GM12878 (cell line): ENCODE measurements at regions not wholly inside any gene's neighbourhood (a gene's known extent, or its start where the extent isn't known, plus 50 kb on each side); places are given as distances from the start of the nearest gene placed in this dataset.

Source experiments
- ATAC-seq: fragments of 200-7000 bp; cut with Tn5 transposase; 3 replicates; pipeline ENCODE4 v1.9.1; 2020; ENCODE audit warnings: mild to moderate bottlenecking, moderate library complexity
- BruUV-seq: library from RNA; stranded (reverse); fragments of 400-500 nt; replicated peaks from 2 replicates; lab custom pipeline; 2021; lab: Mats Ljungman, UMichigan
- CTCF ChIA-PET: fragments of 300-600 bp; sonication (Branson Sonifier 250); formaldehyde crosslinking; extraction: SDS; loops from one replicate; lab custom pipeline; 2021; ENCODE audit warnings: inconsistent platforms; lab: Yijun Ruan, JAX
- POLR2A ChIA-PET: fragments of 350-600 bp; formaldehyde crosslinking; extraction: SDS; loops from one replicate; lab custom pipeline; 2021; ENCODE audit warnings: inconsistent platforms; lab: Charles Lee
- RAD21 ChIA-PET: fragments of 300-600 bp; sonication (Branson Sonifier 250); formaldehyde crosslinking; loops from one replicate; lab custom pipeline; 2023; ENCODE audit warnings: antibody characterized with exemption; ENCODE audit not compliant: unreplicated experiment; lab: Charles Lee
- SMC1A ChIA-PET: fragments of 300-600 bp; sonication (Branson Sonifier 250); formaldehyde crosslinking; loops from one replicate; lab custom pipeline; 2023; ENCODE audit not compliant: unreplicated experiment, uncharacterized antibody; lab: Charles Lee
- DNase-seq: peaks from one replicate; pipeline ENCODE4 v3.0.0-alpha.2; 2011; ENCODE audit warnings: low read depth, low spot score
- FAIRE-seq: peaks from 3 replicates; lab custom pipeline; 2011; peaks lifted over from hg19 to GRCh38; lab: Jason Lieb, UNC
- H2AFZ ChIP-seq: 2 replicates; pipeline ENCODE4 v1.6.0; 2011; ENCODE audit warnings: low read depth, low read length, control low read depth; ENCODE audit not compliant: control insufficient read depth
- H3K27ac ChIP-seq: 2 replicates; pipeline ENCODE4 v1.5.1; 2011; ENCODE audit warnings: control low read depth; ENCODE audit not compliant: control insufficient read depth, insufficient read depth
- H3K27me3 ChIP-seq, 2 experiments: replicated peaks in 1 of 2; 2 replicates each; pipeline versions ENCODE4 v1.6.0 to v1.6.1; 2011; ENCODE audit warnings: low read length in 1 of 2; ENCODE audit not compliant: control insufficient read depth in 2 of 2, insufficient read depth in 2 of 2
- H3K36me3 ChIP-seq, 2 experiments: 2 replicates each; pipeline ENCODE4 v1.5.1; 2011; ENCODE audit warnings: low read length in 1 of 2; ENCODE audit not compliant: control insufficient read depth in 2 of 2, insufficient read depth in 2 of 2
- H3K4me1 ChIP-seq: 2 replicates; pipeline ENCODE4 v1.6.1; 2011; ENCODE audit warnings: mild to moderate bottlenecking, low read length, moderate library complexity, mixed read lengths; ENCODE audit not compliant: control insufficient read depth, insufficient read depth
- H3K4me2 ChIP-seq: 2 replicates; pipeline ENCODE4 v1.6.0; 2011; ENCODE audit warnings: control low read depth; ENCODE audit not compliant: control insufficient read depth, insufficient read depth
- H3K4me3 ChIP-seq: fragments of 200-600 bp; sonication (generic); 2 replicates; pipeline ENCODE4 v1.5.1; 2016
- H3K79me2 ChIP-seq: 2 replicates; pipeline ENCODE4 v1.6.0; 2011; ENCODE audit warnings: low read length; ENCODE audit not compliant: control insufficient read depth, insufficient read depth
- H3K9ac ChIP-seq: 2 replicates; pipeline ENCODE4 v1.8.0; 2011; ENCODE audit warnings: low read length, control low read depth, mixed read lengths; ENCODE audit not compliant: control insufficient read depth, insufficient read depth
- H3K9me3 ChIP-seq: replicated peaks from 3 replicates; pipeline ENCODE4 v1.5.1; 2011; ENCODE audit warnings: mild to moderate bottlenecking, low read length; ENCODE audit not compliant: control insufficient read depth, insufficient read depth
- H4K20me1 ChIP-seq: 2 replicates; pipeline ENCODE4 v1.6.0; 2011; ENCODE audit not compliant: control insufficient read depth, insufficient read depth
- EED ChIP-seq: sonication (generic); IDR thresholded peaks from 2 replicates; pipeline ENCODE4 v1.6.1; 2016; ENCODE audit warnings: antibody characterized with exemption, low read depth
- ETV6 ChIP-seq, 2 experiments: fragments of 450-650 bp in 1 of 2; IDR thresholded peaks in 1 of 2; conservative IDR thresholded peaks in 1 of 2; 2 replicates each; pipeline ENCODE4 v1.6.1; 2014; ENCODE audit warnings: antibody characterized with exemption in 1 of 2, borderline replicate concordance in 1 of 2, low read depth in 1 of 2, mild to moderate bottlenecking in 1 of 2, moderate library complexity in 1 of 2
- EZH2 ChIP-seq: IDR thresholded peaks from 2 replicates; pipeline ENCODE4 v1.6.1; 2012; ENCODE audit warnings: low read depth, mild to moderate bottlenecking, control low read depth, inconsistent platforms, low read length, borderline replicate concordance; ENCODE audit not compliant: control insufficient read depth
- FOXM1 ChIP-seq: IDR thresholded peaks from 2 replicates; pipeline ENCODE4 v1.6.1; 2012; ENCODE audit warnings: low read depth, mild to moderate bottlenecking, inconsistent platforms, low read length, moderate library complexity
- HCFC1 ChIP-seq: fragments of 150-350 bp; IDR thresholded peaks from 2 replicates; pipeline ENCODE4 v1.6.1; 2014; ENCODE audit warnings: low read length
- MYC ChIP-seq: IDR thresholded peaks from 2 replicates; pipeline ENCODE4 v1.6.1; 2011; ENCODE audit warnings: mild to moderate bottlenecking, low read length, moderate library complexity, inconsistent platforms; ENCODE audit not compliant: insufficient read depth, insufficient replicate concordance, insufficient read length, severe bottlenecking
- NBN ChIP-seq: fragments of 450-650 bp; IDR thresholded peaks from 2 replicates; pipeline ENCODE4 v1.6.1; 2016
- PRDM15 ChIP-seq: fragments of 450-650 bp; formaldehyde crosslinking; IDR thresholded peaks from 2 replicates; pipeline ENCODE4 v1.4.0; 2020; ENCODE audit warnings: mild to moderate bottlenecking, moderate library complexity
- SMAD5 ChIP-seq: IDR thresholded peaks from 2 replicates; pipeline ENCODE4 v1.6.1; 2016; ENCODE audit warnings: antibody characterized with exemption, low read depth
- STAT1 ChIP-seq: fragments of 450-650 bp; conservative IDR thresholded peaks from 2 replicates; pipeline ENCODE4 v1.6.1; 2014; ENCODE audit warnings: antibody characterized with exemption, mild to moderate bottlenecking
- WRNIP1 ChIP-seq: IDR thresholded peaks from 2 replicates; pipeline ENCODE4 v1.6.1; 2011; ENCODE audit warnings: low read depth, low read length, improper control_type of control experiment, borderline replicate concordance
- ZBTB40 ChIP-seq: fragments of 450-650 bp; IDR thresholded peaks from 2 replicates; pipeline ENCODE4 v1.6.1; 2016; ENCODE audit warnings: mild to moderate bottlenecking, moderate library complexity, borderline replicate concordance
- ZNF217 ChIP-seq: fragments of 450-650 bp; IDR thresholded peaks from 2 replicates; pipeline ENCODE4 v1.6.1; 2017; ENCODE audit warnings: antibody characterized with exemption, mild to moderate bottlenecking
- ZNF274 ChIP-seq: IDR thresholded peaks from one replicate; pipeline ENCODE4 v1.8.0; 2011; ENCODE audit not compliant: insufficient read length, insufficient read depth
- ZNF384 ChIP-seq: IDR thresholded peaks from 2 replicates; pipeline ENCODE4 v1.6.1; 2012; ENCODE audit warnings: low read depth, mild to moderate bottlenecking, low read length, improper control_type of control experiment, borderline replicate concordance
- WGBS: methylation state at CpG from one replicate; pipeline ENCODE4 v1.1.6; 2016; ENCODE audit warnings: low lambda C conversion rate; ENCODE audit not compliant: insufficient replicate concordance, insufficient coverage; ENCODE audit errors: missing lambda C conversion rate; 5-methylcytosine and 5-hydroxymethylcytosine counted together
- in situ Hi-C: fragments of 300-500 bp; cut with MboI; formaldehyde crosslinking; loops from 9 replicates; pipeline ENCODE4 v1.14.3; 2018; ENCODE audit warnings: mixed read lengths
- intact Hi-C: fragments of 100-400 bp; cut with micrococcal nuclease; formaldehyde crosslinking; loops from one replicate; pipeline ENCODE4 v1.14.2; 2022; ENCODE audit not compliant: unreplicated experiment
- TF ChIP-seq, protein P1 (sequence below): IDR thresholded peaks from 2 replicates; pipeline ENCODE4 v1.6.1; 2012; ENCODE audit warnings: low read depth, low read length, improper control_type of control experiment

GRCh38 chr6:166073082-166073481 lies 94.6 kb downstream of the TBXT start:
- Histone ChIP-seq H3K9ac (no peak overlapping the region), H3K79me2 (no peaks in the 10 kb centered on the region), H3K4me1 (no peaks in the 10 kb centered on the region), H3K9me3 (no peaks in the 10 kb centered on the region; the same call in 2 of the 3 replicates), H4K20me1 (no peaks in the 10 kb centered on the region), H3K4me3 (no peak overlapping the region), H2AFZ (no peak overlapping the region), H3K4me2 (no peak overlapping the region), H3K27me3 (no peaks in the 10 kb centered on the region), H3K27ac (no peak overlapping the region), H3K36me3 (no peaks in the 10 kb centered on the region)
- ATAC-seq (no peak), DNase-seq (no peak), FAIRE-seq (no peak)
- 56% methylated on average over 9 of the region's 9 CpGs for WGBS
- RAD21 ChIA-PET = no interaction called here
- CTCF ChIA-PET = no interaction called here
- SMC1A ChIA-PET = no interaction called here
- intact Hi-C loops (no loop called here), in situ Hi-C loops (no loop called here)
- POLR2A ChIA-PET = no interaction called here
- no TSS peak for BruUV-seq
- TF ChIP-seq EED (no peak), HCFC1 (no peak), STAT1 (no peak), EZH2 (no peak), ZNF384 (no peak), ZNF217 (no peak), WRNIP1 (no peak), FOXM1 (no peak), ZBTB40 (no peak), MYC (no peak), NBN (no peak), PRDM15 (CRISPR knock-in tag) (no peak), SMAD5 (no peak), ZNF274 (no peak), ETV6 (conservative IDR thresholded peaks at IDR 0.05 in 1 of 2, IDR thresholded peaks at IDR 0.05 in 1 of 2; ENCODE audit: borderline replicate concordance in 1 of 2, low read depth in 1 of 2) (no peak)
- TF ChIP-seq, protein P1, sequence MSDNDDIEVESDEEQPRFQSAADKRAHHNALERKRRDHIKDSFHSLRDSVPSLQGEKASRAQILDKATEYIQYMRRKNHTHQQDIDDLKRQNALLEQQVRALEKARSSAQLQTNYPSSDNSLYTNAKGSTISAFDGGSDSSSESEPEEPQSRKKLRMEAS = no peak
